NCI-H1048 (cell line): ENCODE measurements at regions not wholly inside any gene's neighbourhood (a gene's known extent, or its start where the extent isn't known, plus 50 kb on each side); places are given as distances from the start of the nearest gene placed in this dataset.
"Not testable (repeated sequence)": the region's sequence is repeated elsewhere in the genome, so short reads cannot be mapped to it uniquely, and the experiment has no call there.

Source experiments
- DNase-seq: peaks from one replicate; lab custom pipeline; 2025; lab: John Stamatoyannopoulos, UW

DNA sequence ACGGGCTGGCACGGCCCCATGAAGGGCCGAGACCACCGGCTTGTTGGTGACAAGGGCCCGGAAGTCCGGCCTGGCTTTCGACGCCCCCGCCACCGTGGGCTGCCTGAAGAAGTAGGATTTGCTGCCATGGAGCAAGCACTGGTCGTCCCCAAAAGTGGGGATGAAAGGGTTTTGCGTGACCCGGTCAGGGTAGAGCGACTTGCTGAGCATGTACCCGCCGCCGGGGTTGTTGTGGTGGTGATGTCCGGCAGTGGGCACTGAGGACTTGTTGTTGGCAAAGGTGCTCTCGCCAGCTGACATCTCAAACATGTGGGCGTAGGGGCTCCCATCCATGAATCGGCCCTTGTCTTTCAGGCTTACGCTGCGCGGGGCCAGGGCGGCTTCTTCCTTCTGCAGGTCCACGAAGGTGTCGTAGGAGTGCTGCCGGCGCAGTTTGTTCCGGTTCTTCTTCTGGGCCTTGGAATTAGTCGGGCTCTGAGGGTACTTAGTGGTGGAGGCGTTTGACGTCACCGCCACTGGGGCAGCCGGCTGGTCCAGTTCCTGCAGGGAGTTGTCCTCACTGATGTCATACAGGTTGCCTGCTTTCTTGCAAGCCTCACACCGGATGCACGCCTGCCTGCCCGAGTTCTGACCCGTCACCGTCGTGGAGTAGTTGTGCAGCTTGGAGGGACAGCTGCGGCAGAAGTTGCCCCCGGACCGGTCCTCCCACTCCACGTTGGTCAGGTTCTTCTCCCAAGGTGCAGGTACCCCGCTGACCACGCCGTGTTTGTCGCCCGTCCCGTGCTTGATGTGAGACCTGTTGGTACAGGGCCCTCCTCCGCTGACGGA, 366.6 kb downstream of the EMP1 start:
- no peak for DNase-seq

DNA sequence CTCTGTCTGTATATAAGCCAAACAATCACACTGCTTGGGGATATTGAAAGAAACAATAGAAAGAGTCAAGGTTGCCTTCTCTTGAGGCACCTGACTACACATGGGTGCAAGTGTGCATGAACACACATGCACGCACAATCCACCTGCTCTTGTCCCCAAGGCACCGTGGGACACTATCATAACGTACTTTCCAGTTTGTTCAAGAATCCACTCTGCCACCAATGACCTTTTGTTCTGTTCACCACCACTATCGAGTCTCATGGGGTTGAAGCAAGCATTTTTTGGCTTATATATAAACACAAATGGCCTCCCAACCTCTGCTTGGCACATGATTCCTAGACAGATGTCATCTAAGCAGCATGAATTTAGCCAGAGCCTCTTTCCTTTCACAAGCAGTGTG, 365.4 kb downstream of the EMP1 start:
- no peak for DNase-seq

DNA sequence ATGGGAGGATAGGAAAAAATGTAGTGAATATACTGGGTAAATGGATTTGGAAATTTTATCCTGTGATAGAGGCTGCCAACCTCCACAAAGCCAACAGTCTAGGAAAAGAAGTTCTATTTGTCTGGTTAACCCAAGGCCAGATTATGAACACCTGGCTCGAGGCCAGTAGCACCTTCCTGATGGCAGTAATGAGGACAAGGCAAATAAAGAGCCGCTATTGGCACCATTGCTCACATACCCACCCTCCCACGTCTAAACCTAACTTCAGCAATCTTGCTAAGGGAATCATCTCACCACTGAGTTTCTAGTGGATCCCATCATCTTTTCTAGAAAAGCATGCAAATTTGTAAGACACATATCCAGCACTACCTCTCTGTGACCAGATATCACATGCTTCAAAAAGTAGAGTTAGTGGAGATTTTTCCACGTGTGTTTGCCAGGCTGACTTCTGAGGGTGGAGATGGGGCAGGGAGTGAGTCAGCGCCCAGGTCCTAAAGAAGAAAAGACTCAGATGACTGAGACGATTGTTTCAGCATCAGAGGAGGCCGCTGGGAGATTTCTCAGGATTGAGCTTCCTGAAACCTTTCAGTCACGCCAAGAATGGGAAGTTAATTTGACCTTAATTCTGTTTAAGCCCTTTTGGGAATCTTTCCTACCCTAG, 362.9 kb downstream of the EMP1 start:
- no peak for DNase-seq

DNA sequence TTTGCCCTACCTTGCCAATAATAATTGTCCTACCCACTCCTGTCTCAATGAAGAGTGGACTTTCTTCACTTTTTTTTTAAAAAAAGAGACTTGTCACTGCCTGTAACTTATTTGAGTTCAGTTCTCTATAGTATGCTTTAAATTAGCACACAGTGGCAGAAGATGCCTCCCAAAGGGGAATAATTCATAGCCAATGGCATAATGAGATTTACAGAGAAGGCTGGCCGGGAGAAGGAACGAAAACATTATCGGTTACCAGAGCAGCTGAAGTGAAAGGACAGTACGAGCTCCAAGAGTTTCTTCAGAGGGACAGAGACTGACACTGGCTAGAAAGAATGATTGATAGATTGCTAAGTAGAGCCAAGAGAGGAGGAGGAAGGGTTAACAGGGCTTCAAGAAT, 356.3 kb downstream of the EMP1 start:
- DNase-seq = no peak

DNA sequence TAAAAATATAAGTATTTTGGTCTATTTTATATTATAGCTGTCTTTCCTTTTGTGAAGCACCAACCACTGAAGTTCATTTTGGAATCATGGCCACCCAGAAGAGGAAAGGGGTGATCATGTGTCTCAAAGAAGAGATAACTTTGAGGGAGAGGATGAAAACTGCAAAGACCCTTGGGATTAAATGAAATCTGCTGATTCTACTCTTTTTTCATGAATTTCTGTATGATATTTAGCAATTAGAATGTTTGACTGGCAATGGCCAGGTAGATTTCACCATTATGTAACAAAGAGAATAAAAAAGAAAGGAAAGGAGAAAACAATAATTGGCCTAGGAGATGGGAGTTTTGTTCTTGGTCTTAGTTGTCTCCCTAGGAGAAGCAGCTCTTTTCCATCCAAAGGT, 350.8 kb downstream of the EMP1 start:
- no peak for DNase-seq

DNA sequence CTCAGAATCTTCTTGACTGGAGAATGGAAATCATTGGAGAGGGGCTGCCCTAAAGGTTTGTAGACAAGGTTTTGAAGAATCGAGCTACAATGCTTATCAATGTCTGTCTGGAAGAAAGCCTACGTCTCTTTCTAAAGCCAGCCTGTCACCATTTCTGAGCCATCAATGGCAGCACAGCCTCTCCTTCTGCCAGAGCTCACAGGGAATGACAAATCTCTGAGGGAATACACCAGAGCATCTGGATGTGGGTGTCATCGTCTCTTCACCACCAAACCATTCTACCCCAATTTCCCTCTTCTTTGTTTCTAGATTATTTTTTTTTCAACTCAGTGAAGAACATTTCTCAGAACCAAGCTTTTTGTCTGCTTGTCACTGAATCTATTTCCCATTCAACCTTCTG, 349.7 kb downstream of the EMP1 start:
- DNase-seq = no peak

DNA sequence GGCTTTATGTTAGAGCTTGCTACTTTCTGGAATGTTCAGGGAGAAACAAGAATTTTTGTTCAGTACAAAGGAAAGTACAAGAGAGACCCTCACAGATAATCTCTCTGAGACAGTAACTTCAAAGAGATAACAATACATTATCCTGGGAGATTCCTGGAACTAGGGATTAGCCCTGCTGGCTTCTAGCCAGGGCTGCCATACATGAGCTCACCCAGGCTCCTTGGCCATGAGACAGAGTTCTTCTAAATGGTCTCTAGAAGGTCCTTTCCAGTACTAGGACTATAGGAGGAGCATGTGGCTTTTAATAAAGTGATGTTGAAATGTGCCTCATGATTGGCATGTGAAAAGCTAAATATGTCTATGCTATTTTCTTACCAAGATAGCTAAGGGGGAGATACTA, 342.5 kb downstream of the EMP1 start:
- DNase-seq = no peak

DNA sequence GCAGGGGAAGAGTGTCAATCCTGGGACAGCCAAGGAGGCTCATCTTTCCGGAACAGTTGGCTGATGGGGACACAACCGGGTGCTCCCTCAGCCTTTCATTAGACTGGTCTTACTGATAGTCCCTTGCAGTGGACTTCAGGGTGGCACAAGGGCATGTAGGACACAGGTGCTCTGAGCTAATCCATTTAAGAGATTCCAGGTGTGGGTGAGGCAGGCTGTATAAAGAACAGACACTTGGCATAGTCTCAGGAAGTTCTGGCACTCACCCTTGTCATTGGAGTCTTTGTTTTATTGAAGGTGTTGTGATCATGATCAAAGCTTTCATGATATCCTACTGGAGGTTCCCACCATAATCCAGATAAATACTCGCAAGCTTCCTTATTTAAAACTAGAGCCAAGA, 341.6 kb downstream of the EMP1 start:
- DNase-seq = no peak

DNA sequence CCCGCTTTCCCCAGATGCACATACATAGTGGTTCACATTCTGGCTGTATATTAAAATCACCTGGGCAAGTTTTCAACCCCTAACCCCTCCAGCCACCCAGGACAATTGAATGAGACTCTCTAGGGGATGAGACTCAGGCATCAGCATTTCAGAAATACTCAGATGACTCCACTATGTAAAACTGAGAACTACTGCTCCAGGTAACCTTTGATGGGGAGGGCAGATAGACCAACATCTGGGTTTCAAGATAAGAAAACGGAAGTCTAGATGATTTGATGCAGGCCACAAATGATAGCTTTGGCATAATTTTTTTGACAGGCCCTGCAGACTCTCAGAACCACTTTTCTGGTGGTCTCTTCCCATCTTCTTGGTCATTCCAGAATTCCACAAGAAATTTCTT, 341.1 kb downstream of the EMP1 start:
- DNase-seq = no peak

DNA sequence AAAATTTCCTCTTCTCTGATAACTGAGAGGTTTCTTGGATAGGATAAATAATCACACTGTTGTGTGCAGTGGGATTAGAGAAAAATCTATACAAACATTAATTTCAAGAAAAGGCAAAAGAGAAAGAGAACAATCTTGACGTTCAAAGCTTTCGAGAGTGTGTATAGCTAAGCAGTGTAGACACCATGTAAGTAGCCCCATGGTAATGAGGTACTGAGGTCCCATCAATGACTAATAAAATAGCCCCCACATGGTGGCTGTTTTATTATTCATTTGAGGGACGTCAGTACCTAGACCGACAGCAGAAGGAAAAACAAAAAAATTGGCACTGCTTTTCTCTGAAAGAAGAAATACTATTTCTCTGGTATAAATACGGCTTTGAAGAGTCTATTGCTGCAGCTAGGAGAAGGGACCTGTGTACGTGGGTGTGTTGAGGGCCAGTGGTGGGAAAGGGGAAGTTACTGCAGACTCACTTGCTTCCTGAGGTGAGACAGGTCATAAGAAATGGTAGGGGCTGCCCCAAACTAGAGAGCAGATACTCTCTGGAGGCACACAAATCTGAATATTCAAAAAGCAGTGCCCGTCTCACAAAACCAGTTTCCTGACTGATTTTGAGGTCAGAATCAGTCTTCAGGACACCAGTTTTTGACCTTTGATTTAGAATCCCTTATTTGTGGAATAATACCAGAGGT, 339.8 kb downstream of the EMP1 start:
- DNase-seq = no peak

DNA sequence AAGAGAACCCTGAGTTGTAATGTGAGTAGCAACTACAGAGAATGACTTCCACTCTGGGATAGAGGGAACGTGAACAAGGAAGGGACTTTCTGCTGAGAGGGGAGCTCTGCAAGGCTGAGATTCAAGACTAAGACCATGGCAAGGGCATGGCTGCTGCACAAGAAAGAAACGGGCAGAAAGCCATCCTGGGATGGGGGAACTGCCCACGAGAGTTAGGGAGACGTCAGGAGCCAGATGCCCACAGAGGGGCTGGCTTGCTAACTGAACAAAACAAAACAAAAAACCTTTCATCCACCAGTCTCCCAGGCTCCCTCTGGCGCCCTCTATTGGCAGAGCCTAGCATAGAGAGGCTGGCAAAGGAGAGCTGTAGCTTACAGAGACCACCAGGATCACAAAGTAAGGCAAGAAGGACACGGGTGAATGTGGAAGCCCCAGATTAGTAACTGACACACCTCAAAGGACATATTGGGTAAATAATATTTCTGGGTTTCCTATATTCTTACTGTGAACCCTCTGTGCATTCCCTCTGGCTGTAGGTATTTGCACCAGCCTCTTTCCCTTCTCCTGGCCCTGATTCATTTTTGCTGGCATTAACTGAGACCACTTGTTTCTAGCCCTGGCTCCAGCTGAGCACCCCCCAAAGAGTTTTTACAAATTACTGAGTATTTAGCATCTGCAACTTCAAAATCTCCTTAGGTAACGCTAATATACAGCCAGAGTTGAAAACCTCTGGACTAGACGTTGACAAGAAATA, 338.3 kb downstream of the EMP1 start:
- DNase-seq = no peak

DNA sequence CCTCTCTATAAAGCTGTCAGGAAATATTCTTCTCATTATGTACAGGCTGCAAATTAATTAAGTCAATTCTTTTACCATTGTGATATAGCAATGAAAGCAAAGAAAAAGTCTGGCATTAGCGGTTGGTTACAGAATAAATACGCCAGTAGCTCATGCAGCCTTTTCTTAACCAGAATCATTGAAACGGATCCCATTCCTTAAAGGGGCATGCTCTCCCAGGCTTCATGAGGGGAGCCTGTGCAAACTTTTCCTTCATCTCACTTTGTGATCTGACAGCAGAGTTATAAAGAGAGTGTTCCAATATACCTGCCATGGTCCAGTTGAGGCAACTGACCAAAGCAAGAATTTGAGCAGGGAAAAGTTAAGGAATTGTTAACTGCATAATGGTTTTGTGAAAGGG, 337.7 kb downstream of the EMP1 start:
- DNase-seq = no peak

DNA sequence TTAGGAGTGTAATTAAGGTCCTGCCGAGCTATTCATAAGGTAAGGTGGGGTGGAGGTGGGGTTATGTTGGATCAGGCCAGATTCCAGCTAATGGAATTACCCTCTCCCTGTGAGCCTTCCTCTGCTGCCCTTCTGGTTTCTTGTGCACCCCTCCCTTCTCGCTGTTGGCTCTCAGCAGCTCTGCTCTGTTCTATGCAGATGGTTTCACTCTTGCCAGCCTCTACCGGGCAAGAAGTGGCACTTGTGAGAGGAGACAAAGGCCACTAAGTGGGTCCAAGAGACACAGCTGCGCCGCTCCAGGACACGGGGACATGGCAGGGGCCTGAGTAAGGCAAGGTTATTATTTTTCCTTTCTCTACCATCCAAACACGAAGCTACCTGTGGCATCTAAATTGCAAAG, 334.4 kb downstream of the EMP1 start:
- no peak for DNase-seq

DNA sequence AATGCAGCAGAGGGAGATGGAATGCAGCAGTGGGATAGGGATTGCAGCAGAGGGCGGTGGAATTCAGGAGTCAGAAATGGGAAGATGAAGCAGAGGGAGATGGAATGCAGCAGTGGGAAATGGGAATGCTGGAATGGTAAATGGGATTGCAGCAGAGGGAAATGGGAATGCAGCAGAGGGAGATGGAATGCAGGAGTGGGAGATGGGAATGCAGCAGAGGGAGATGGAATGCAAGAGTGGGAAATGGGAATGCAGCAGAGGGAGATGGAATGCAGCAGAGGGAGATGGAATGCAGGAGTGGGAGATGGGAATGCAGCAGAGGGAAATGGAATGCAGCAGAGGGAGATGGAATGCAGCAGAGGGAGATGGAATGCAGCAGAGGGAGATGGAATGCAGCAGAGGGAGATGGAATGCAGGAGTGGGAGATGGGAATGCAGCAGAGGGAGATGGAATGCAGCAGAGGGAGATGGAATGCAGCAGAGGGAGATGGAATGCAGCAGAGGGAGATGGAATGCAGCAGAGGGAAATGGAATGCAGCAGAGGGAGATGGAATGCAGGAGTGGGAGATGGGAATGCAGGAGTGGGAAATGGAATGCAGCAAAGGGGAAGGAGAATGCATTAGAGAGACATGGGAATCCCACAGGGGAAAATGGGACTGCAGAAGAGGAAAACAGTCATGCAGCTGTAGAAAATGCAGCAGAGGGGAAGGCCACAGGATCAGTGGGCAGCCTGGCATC, 329.8 kb downstream of the EMP1 start:
- not testable (repeated sequence) for DNase-seq

DNA sequence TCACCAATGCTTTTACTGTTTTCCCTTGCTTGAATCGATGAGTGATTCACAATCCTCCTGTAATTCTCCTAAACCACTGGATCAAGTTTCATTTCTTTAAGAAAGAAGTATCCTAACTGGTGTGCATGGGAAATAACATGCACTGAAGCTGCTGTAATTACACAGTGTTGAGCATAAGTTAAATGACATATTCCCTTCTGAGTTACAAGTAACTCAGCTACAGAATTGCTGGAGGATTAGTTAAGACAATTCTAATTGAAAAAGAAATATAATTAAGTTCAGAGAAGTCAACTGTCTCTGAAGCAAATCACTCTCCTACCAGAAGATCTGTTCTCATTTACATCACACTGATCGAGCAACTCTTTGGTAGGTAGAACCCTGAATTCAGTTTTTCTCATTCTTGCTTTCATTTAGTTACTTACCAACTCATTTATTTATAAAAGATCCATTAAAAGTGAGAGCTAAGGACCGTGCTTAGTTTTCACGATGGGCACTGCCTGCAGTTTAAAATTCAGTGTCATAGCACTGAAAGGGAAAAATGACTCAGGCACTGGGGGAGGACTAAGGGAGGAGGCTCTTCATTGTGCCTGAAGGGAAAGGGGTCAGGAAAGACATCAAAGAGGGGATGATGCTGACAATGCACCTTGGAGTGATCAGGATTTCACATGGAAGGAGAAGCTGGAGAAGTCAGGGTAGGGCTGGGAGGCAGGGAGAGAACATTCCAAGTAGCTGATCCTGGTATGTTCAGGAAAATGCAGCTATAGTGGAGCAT, 327.2 kb downstream of the EMP1 start:
- no peak for DNase-seq

DNA sequence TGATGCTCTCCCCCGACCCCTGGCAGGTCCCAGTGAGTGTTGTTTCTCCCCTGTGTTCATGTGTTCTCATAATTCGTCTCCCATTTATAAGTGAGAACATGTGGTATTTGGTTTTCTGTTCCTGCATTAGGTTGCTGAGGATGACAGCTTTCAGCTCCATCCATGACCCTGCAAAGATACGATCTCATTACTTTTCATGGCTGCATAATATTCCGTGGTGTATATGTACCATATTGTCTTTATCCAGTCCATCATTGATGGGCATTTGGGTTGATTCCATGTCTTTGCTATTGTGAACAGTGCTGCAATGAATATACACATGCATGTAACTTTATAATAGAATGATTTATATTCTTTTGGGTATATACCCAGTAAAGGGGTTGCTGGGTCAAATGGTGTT, 321.5 kb downstream of the EMP1 start:
- DNase-seq = not testable (repeated sequence)

DNA sequence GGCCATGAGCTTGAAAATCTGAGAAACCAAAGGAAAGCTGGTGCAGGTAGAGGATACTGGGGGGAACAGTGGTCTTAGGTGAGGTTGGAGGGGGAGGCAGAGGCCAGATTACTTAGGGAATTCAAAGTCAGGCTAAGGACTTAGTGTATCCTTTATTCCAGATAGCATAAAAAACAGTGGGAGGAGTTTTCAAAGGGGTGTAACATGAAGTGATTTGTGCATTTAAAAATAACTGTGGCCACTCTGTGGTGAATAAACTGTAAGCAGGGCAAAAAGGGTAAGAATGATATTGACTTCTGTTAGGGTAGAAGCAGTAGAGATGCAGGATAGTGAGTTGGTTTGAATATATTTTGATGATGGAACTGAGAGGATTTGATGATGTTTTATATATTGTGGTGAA, 313.2 kb downstream of the EMP1 start:
- DNase-seq = no peak

DNA sequence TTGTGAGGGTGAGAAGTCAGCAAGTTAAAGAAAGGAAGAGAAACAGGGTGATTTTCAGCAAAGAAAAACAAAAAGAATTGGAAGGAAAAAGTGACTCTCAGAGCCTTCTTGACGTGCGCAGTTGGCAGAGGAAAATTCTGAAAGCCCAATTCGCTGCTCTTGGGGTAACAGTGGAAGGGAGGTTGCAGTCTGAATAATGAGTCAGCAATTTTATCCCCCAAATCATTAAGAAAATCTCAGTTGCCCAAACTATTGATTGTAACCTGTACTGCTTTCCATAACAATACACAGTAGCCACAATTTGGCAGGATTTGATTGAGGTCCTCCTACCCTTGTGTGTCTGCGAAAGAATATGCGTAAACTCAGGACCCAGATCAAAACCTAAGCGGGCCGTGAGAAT, 309.1 kb downstream of the EMP1 start:
- no peak for DNase-seq

DNA sequence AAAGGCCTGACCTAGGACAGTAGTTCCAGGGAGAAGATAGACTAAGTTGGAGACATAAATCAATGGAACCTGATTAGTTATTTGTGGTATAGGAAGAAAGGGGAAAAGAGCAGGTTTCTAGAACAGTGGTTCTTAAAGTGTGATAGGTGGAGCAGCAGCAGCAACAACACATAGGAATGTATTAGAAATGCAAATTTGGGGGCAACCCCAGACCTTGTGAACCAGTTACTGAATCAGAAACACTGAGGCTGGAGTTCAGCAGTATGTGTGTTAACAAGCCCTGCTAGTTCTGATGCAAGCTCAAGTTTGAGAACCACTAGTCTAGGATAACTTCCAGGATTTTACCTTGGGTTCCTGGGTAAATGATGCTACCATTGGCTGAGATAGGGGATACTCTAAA, 308.7 kb downstream of the EMP1 start:
- DNase-seq = no peak

DNA sequence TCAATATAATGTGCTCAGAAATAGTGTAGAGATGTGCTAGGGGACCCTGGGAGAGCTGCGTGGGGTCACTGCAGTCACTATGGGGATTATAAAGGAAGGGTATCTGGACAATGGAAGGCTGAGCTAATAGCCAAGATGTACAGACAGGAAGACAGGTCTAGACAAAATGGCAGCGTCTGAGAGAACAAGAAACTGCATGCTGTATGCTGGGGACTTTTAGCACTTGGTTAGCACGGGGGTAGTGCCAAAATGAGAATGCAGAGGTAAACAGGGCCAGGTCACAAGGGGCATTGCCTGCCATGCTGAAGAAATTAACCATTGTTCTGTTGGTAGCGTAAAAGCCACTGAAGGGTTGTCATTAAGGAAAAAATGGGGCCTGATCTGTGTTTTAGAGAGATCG, 308.2 kb downstream of the EMP1 start:
- DNase-seq = no peak

DNA sequence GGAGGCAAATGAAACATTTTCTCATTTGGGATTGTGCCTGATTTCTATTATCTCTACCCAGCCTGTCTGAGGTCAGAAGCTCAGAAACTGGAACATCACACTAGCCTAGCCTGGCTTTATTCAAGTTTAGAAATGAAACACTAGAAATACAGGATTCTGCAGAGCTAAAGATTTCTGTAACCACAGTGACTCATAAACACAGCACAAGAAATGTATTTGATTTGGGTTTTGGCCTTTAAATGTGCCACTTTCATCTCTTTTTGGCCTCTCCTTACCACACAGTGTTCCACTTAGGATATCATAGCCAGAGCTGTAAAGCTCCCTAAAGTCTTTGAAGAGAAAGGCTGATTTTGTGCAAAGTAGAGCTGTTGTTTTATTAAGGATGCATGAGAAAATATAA, 307.5 kb downstream of the EMP1 start:
- no peak for DNase-seq
